CD4-positive, alpha-beta memory T cell (primary cell): ENCODE measurements at regions not wholly inside any gene's neighbourhood (a gene's known extent, or its start where the extent isn't known, plus 50 kb on each side); places are given as distances from the start of the nearest gene placed in this dataset.

Experiments used
- CTCF ChIA-PET: fragments of 350-600 bp; sonication (Branson Sonifier 250); formaldehyde crosslinking; loops from one replicate; lab custom pipeline; 2021; ENCODE audit warnings: inconsistent platforms; ENCODE audit not compliant: partially characterized antibody; lab: Charles Lee
- POLR2A ChIA-PET: fragments of 350-600 bp; sonication (Branson Sonifier 250); formaldehyde crosslinking; loops from one replicate; lab custom pipeline; 2021; ENCODE audit not compliant: partially characterized antibody; lab: Charles Lee
- DNase-seq, 5 donors: peaks; one replicate each; pipeline versions ENCODE4 v3.0.0 to v3.0.0-alpha.2; 2020 to 2022; ENCODE audit warnings: mixed read lengths in 1 of 5
- H3K27ac ChIP-seq: one replicate; pipeline ENCODE4 v1.7.0; 2013; ENCODE audit warnings: low read depth, low read length
- H3K27me3 ChIP-seq: 2 replicates; pipeline ENCODE4 v1.7.0; 2013; ENCODE audit warnings: mild to moderate bottlenecking, low read length, moderate library complexity; ENCODE audit not compliant: insufficient read depth
- H3K36me3 ChIP-seq: 2 replicates; pipeline ENCODE4 v1.7.0; 2013; ENCODE audit warnings: mild to moderate bottlenecking, low read length, moderate library complexity; ENCODE audit not compliant: insufficient read depth
- H3K4me1 ChIP-seq: 2 replicates; pipeline ENCODE4 v1.7.0; 2013; ENCODE audit warnings: mild to moderate bottlenecking, low read length, moderate library complexity; ENCODE audit not compliant: insufficient read depth
- H3K4me3 ChIP-seq, 2 donors: one replicate each; pipeline ENCODE4 v1.7.0; 2013; ENCODE audit warnings: low read length in 2 of 2, mild to moderate bottlenecking in 1 of 2
- H3K9me3 ChIP-seq, 2 donors: one replicate each; pipeline ENCODE4 v1.7.0; 2013; ENCODE audit warnings: low read length in 2 of 2, control low read depth in 1 of 2; ENCODE audit not compliant: control insufficient read depth in 1 of 2
- H3K27ac Mint-ChIP-seq, 7 donors: one replicate each; pipeline ENCODE4 v1.8.0; 2020 to 2021; ENCODE audit warnings: mixed read lengths in 7 of 7, mild to moderate bottlenecking in 6 of 7, inconsistent platforms in 3 of 7, moderate library complexity in 3 of 7
- H3K27me3 Mint-ChIP-seq, 2 donors: one replicate each; pipeline ENCODE4 v1.8.0; 2020 to 2021; ENCODE audit warnings: mixed read lengths in 2 of 2
- H3K36me3 Mint-ChIP-seq, 2 donors: one replicate each; pipeline ENCODE4 v1.8.0; 2020 to 2021; ENCODE audit warnings: mixed read lengths in 2 of 2, inconsistent platforms in 1 of 2, mild to moderate bottlenecking in 1 of 2
- H3K4me1 Mint-ChIP-seq, 4 donors: one replicate each; pipeline ENCODE4 v1.8.0; 2020 to 2021; ENCODE audit warnings: mixed read lengths in 4 of 4, mild to moderate bottlenecking in 1 of 4
- H3K4me3 Mint-ChIP-seq, 8 donors: one replicate each; pipeline ENCODE4 v1.8.0; 2020 to 2021; ENCODE audit warnings: mixed read lengths in 8 of 8, mild to moderate bottlenecking in 7 of 8, moderate library complexity in 6 of 8, inconsistent platforms in 3 of 8
- H3K9me3 Mint-ChIP-seq, 8 donors: one replicate each; pipeline ENCODE4 v1.8.0; 2020 to 2021; ENCODE audit warnings: mixed read lengths in 8 of 8, mild to moderate bottlenecking in 5 of 8, inconsistent platforms in 3 of 8, moderate library complexity in 1 of 8
- intact Hi-C: fragments of 100-400 bp; cut with micrococcal nuclease; formaldehyde crosslinking; loops from one replicate; pipeline ENCODE4 v1.15.1; 2023

DNA sequence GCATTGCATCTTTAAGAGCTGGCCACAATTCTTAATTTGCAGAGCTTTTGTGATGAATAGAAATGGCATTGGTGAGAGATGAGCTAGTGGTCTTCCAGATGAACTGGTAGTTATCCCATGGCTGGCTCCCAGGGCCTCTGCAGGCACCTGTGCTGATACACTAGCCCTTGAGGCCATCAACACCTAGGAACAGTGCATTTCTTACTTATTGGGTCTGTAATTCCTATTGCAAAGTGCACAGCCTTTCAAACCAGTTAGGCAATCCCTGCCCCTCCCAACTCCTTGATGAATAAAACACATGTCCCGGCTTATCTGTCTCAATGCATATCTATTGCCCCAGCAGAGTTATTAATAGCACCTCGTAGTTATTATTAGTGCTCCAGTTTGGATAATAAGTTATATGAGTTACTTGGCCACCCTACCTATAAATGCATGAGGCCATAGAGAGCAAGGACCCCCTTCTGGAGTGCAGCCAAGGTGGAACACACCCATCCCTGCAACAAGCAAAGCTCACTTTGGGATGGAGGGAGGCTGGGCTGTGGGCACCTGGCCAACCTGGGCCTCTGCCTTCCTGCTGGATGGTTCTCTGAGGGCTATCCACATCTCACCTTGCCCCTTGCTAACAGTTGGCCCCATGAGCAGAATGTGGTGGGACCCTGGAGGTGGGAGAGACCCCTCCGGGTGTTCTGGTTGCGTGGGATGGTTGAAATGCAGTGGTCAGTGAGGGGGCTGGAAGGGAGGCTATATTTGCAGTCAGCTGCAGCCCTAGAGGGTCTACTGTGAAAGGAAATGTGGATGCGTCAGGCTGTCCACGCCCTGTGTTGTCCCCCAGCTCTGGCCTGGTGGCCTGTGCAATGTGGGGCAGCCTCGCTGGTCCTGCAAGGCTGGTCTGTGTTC lies 455.9 kb upstream of the HS6ST1 start:
- H3K27me3 ChIP-seq, result no peaks in the 10 kb centered on the region
- Mint-ChIP-seq H3K36me3 (no peaks in the 10 kb centered on the region), H3K27me3 (no peaks in the 10 kb centered on the region), H3K9me3 (peaks cover 0 to 4% (median 0%) of the 10 kb centered on the region in 8 donors), H3K27ac (no peak overlapping the region), H3K4me3 (no peak overlapping the region), H3K4me1 (no peaks in the 10 kb centered on the region)
- CTCF ChIA-PET, result no interaction called here
- POLR2A ChIA-PET, result no interaction called here
- H3K27ac ChIP-seq, result no peak overlapping the region
- H3K4me1 ChIP-seq, result no peaks in the 10 kb centered on the region
- H3K9me3 ChIP-seq, result no peaks in the 10 kb centered on the region
- intact Hi-C loops, result no loop called here
- H3K4me3 ChIP-seq, result no peak overlapping the region
- H3K36me3 ChIP-seq, result no peaks in the 10 kb centered on the region
- no peak for DNase-seq

DNA sequence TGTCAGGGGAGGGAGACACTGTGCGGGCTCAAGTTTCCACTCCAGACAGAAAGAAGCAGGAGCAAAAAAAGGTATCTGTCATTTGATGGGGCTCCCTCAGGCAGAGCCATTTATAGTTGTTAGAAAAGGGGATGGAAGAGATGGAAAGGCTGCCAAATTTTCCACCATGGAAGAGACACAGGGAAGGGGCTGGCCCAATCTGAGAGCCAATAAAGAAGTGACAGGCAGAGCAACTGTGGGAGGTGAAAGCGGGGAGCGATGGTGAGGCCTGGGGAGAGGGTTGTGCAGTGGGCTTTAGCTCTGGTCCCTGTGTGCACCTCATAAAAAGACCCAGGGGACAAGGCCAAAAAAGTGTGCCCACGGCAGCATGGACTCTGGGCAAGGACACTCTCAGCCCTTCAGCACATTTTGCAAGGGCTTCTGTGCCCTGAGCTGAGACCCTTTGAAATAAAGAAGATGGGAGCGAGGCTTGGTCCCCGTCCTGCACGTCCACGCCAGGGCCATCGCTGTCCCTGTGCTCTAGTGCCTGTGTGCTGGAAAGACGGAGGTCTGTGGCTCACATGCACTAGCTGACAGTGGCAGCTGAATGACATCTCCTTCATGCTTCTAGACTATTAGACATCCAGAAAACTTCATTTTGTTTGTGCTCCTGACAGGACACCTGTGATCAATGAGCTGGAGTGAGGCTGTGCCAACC lies 456.7 kb upstream of the HS6ST1 start:
- Histone ChIP-seq H3K36me3 (no peaks in the 10 kb centered on the region), H3K9me3 (no peaks in the 10 kb centered on the region), H3K4me3 (no peak overlapping the region), H3K27ac (no peak overlapping the region), H3K4me1 (no peaks in the 10 kb centered on the region), H3K27me3 (no peaks in the 10 kb centered on the region)
- no peak for DNase-seq
- Mint-ChIP-seq H3K4me3 (peak overlapping the region in 1 of 8 donors; percentile 4), H3K27me3 (no peaks in the 10 kb centered on the region), H3K27ac (no peak overlapping the region), H3K9me3 (peaks cover 0 to 4% (median 0%) of the 10 kb centered on the region in 8 donors), H3K36me3 (no peaks in the 10 kb centered on the region), H3K4me1 (no peaks in the 10 kb centered on the region)
- intact Hi-C loops, result no loop called here
- ChIA-PET POLR2A (no interaction called here), CTCF (no interaction called here)

DNA sequence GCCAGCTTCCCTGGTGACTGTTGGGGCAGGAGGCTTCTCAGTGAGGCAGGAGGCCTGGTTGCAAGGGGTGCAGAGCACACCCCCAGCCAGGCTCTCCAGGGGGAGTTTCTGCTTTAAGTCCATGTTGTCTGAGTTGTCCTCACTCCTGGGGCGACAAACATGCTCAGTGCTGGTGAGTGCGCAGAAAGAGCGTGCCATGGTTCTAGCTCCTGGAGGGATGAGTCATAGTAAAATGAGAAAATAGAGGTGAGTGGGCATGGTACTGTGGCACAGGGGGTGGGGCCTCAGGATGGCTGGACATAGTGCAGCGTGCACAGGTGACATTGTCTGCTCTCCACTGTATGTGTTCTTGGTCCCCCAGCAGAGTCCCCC lies 457.2 kb upstream of the HS6ST1 start:
- peak overlapping the region in 1 of 8 donors; percentile 4 for H3K4me3 Mint-ChIP-seq
- no peaks in the 10 kb centered on the region for H3K4me1 Mint-ChIP-seq
- H3K27ac Mint-ChIP-seq, result no peak overlapping the region
- H3K27me3 Mint-ChIP-seq, result peaks cover 0 to under 1% of the 10 kb centered on the region in 2 donors
- H3K9me3 Mint-ChIP-seq, result peaks cover 0 to 4% (median 0%) of the 10 kb centered on the region in 8 donors
- no peaks in the 10 kb centered on the region for H3K4me1 ChIP-seq
- no peaks in the 10 kb centered on the region for H3K36me3 Mint-ChIP-seq
- CTCF ChIA-PET, result no interaction called here
- POLR2A ChIA-PET, result no interaction called here
- no peaks in the 10 kb centered on the region for H3K27me3 ChIP-seq
- H3K9me3 ChIP-seq, result no peaks in the 10 kb centered on the region
- H3K4me3 ChIP-seq, result no peak overlapping the region
- intact Hi-C loops, result no loop called here
- H3K27ac ChIP-seq, result no peak overlapping the region
- no peaks in the 10 kb centered on the region for H3K36me3 ChIP-seq
- no peak for DNase-seq

DNA sequence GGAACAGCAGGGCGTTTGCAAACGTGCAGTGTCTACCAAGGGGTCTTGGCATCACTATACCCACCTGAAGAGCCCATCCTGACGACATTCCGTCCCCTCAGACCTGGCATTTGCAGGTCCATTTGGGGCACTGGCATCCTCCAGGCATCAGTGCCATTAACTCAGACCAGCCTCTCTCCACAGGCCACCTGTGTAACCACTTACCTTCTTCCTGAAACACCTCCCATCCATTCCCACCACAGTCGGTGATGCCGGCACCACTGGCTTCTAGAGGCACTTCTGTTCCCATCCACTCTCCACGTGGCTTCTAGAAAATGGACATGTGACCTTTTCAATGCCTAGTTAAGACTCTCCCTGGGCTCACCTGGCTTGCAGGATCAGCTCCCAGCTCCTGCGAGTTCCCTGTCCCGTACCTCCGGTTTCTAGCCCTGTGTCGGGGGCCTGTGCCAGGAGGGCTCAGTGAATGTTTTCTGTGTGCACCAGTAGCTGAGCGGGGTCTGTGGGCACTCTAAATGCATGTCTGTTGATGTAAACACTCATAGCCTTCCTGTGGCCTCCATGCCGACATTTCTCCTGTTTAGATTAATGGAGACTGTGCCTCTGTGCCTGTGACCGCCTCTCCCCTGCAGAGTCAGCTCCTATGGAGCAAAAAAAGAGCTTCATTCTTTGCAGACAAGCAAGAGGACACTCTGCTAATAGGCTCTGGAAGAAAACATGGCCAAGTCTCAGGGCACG lies 458.0 kb upstream of the HS6ST1 start:
- peaks cover 0 to 2% of the 10 kb centered on the region in 2 donors for H3K27me3 Mint-ChIP-seq
- no peak overlapping the region for H3K4me3 ChIP-seq
- H3K4me1 ChIP-seq, result no peaks in the 10 kb centered on the region
- no peaks in the 10 kb centered on the region for H3K27me3 ChIP-seq
- H3K9me3 ChIP-seq, result no peaks in the 10 kb centered on the region
- intact Hi-C loops, result no loop called here
- H3K4me1 Mint-ChIP-seq, result no peaks in the 10 kb centered on the region
- H3K36me3 Mint-ChIP-seq, result no peaks in the 10 kb centered on the region
- H3K4me3 Mint-ChIP-seq, result no peak overlapping the region
- H3K9me3 Mint-ChIP-seq, result peaks cover 0 to 4% (median 0%) of the 10 kb centered on the region in 8 donors
- H3K27ac ChIP-seq, result no peak overlapping the region
- ChIA-PET POLR2A (no interaction called here), CTCF (no interaction called here)
- no peak overlapping the region for H3K27ac Mint-ChIP-seq
- no peaks in the 10 kb centered on the region for H3K36me3 ChIP-seq
- no peak for DNase-seq

DNA sequence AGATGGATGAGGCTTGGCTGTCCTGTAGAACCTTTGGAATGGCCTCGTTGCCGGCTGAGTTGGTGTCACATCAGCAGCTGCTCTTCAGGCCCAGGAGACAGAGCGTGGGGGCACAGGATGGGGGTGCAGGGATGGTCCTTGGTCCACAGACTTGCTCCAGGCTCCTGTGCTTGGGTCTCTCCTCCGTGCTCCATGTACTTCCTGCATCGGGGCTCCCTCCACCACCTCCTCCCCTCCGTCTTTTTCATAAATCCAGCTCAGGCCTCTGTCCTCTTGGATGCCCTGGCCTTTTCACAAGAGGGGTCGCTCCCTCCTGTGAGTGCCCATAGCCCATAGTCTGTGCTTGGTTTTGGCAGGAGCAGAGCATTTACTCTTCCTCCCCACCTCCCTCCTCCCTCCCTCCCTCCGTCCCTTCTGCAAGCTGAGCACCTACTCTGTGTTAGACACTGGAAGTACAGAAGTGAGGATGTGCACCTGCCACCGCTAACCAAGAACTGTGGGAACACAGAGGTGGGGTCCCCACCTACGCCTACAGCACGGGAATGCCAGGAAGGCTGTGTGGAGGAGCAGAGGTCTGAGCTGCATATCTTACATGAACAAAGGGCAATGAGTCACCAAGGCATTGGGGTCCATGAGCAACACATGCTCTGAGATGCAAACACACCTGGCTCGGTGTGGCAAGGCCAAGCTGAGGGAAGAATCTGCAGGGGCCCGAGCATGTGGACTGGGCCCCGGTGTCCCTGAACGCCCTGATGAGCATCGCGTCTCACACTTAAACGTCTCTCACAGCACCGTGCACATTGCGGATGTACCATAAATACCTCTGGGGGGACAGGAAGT lies 458.7 kb upstream of the HS6ST1 start:
- CTCF ChIA-PET, result no interaction called here

DNA sequence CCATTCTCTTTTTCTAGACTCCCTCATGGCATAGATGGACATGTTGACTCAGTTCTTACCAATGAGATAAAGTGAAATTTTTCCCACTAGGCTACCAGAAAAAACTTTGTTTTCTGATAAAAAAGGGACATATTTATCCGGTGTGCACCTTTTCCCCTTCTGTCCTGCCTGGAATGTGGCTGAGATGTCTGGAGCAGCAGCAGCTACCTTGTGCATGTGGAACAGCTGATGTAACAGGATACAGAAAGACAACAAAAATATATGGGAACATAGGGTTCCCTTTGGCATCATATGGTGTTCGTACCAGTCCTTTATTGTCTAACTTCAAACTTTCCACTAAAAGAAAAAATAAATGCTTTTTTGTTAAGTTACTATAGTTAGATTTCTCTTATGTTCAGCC lies 460.2 kb upstream of the HS6ST1 start:
- intact Hi-C loops, result no loop called here
- no peaks in the 10 kb centered on the region for H3K36me3 Mint-ChIP-seq
- H3K4me1 ChIP-seq, result no peaks in the 10 kb centered on the region
- H3K27me3 Mint-ChIP-seq, result peaks cover 0 to 2% of the 10 kb centered on the region in 2 donors
- ChIA-PET POLR2A (no interaction called here), CTCF (no interaction called here)
- H3K27ac Mint-ChIP-seq, result no peak overlapping the region
- H3K27ac ChIP-seq, result no peak overlapping the region
- H3K9me3 ChIP-seq, result no peaks in the 10 kb centered on the region
- DNase-seq, result no peak
- no peaks in the 10 kb centered on the region for H3K36me3 ChIP-seq
- H3K4me3 ChIP-seq, result no peak overlapping the region
- no peaks in the 10 kb centered on the region for H3K27me3 ChIP-seq
- H3K9me3 Mint-ChIP-seq, result peaks cover 0 to 4% (median 0%) of the 10 kb centered on the region in 8 donors
- no peak overlapping the region for H3K4me3 Mint-ChIP-seq
- H3K4me1 Mint-ChIP-seq, result no peaks in the 10 kb centered on the region

More for the DNA sequence above, 458.7 kb upstream of the HS6ST1 start:
- H3K36me3 ChIP-seq, result no peaks in the 10 kb centered on the region
- H3K27me3 ChIP-seq, result no peaks in the 10 kb centered on the region
- DNase-seq, result no peak
- POLR2A ChIA-PET, result no interaction called here
- Mint-ChIP-seq H3K27me3 (peaks cover 0 to 2% of the 10 kb centered on the region in 2 donors), H3K4me1 (no peaks in the 10 kb centered on the region), H3K36me3 (no peaks in the 10 kb centered on the region), H3K9me3 (peaks cover 0 to 4% (median 0%) of the 10 kb centered on the region in 8 donors), H3K4me3 (no peak overlapping the region), H3K27ac (no peak overlapping the region)
- H3K27ac ChIP-seq, result no peak overlapping the region
- H3K9me3 ChIP-seq, result no peaks in the 10 kb centered on the region
- intact Hi-C loops, result no loop called here
- H3K4me1 ChIP-seq, result no peaks in the 10 kb centered on the region
- no peak overlapping the region for H3K4me3 ChIP-seq
